Osteocyte (in vitro differentiated cells): ENCODE measurements at regions not wholly inside any gene's neighbourhood (a gene's known extent, or its start where the extent isn't known, plus 50 kb on each side); places are given as distances from the start of the nearest gene placed in this dataset.

ENCODE experiments used
- DNase-seq: peaks from one replicate; pipeline ENCODE4 v3.0.0; 2021; ENCODE audit warnings: mixed read lengths; ENCODE audit not compliant: unreplicated experiment; ENCODE audit errors: extremely low spot score
- H3K27ac Mint-ChIP-seq: one replicate; pipeline ENCODE4 v1.8.0; 2021; ENCODE audit warnings: mild to moderate bottlenecking, mixed read lengths; ENCODE audit not compliant: unreplicated experiment
- H3K27me3 Mint-ChIP-seq: one replicate; pipeline ENCODE4 v1.8.0; 2021; ENCODE audit warnings: mixed read lengths; ENCODE audit not compliant: unreplicated experiment
- H3K36me3 Mint-ChIP-seq: one replicate; pipeline ENCODE4 v1.8.0; 2021; ENCODE audit warnings: mixed read lengths; ENCODE audit not compliant: unreplicated experiment
- H3K4me1 Mint-ChIP-seq: one replicate; pipeline ENCODE4 v1.8.0; 2021; ENCODE audit warnings: mixed read lengths; ENCODE audit not compliant: unreplicated experiment
- H3K4me3 Mint-ChIP-seq: one replicate; pipeline ENCODE4 v1.8.0; 2021; ENCODE audit warnings: mild to moderate bottlenecking, moderate library complexity, mixed read lengths; ENCODE audit not compliant: unreplicated experiment
- H3K9me3 Mint-ChIP-seq: one replicate; pipeline ENCODE4 v1.8.0; 2021; ENCODE audit warnings: mixed read lengths; ENCODE audit not compliant: unreplicated experiment
- CTCF ChIP-seq: fragments of 200-600 bp; sonication (generic); IDR thresholded peaks from 2 replicates; pipeline ENCODE4 v1.5.0; 2021; ENCODE audit warnings: antibody characterized with exemption, mild to moderate bottlenecking, moderate library complexity

- H3K9me3 Mint-ChIP-seq, result peaks cover 32% of the 10 kb centered on the region
- no peak for DNase-seq
- no peaks in the 10 kb centered on the region for H3K27me3 Mint-ChIP-seq
These were observed 506.5 kb upstream of the MGMT start for GRCh38 chr10:128960517-128960916.

GRCh38 chr10:128962182-128962581 lies 504.9 kb upstream of the MGMT start:
- Mint-ChIP-seq H3K36me3 (no peaks in the 10 kb centered on the region), H3K4me1 (no peaks in the 10 kb centered on the region), H3K27me3 (no peaks in the 10 kb centered on the region), H3K27ac (no peak overlapping the region), H3K4me3 (no peak overlapping the region), H3K9me3 (peaks cover 31% of the 10 kb centered on the region)
- no peak for DNase-seq
- no peak for TF ChIP-seq CTCF

More at GRCh38 chr10:128960517-128960916, 506.5 kb upstream of the MGMT start:
- H3K4me3 Mint-ChIP-seq, result no peak overlapping the region
- TF ChIP-seq CTCF, result no peak
- no peaks in the 10 kb centered on the region for H3K4me1 Mint-ChIP-seq
- H3K36me3 Mint-ChIP-seq, result no peaks in the 10 kb centered on the region
- H3K27ac Mint-ChIP-seq, result no peak overlapping the region

GRCh38 chr10:128963211-128964099 lies 503.6 kb upstream of the MGMT start:
- H3K4me3 Mint-ChIP-seq, result no peak overlapping the region
- no peaks in the 10 kb centered on the region for H3K4me1 Mint-ChIP-seq
- no peak for DNase-seq
- H3K27ac Mint-ChIP-seq, result no peak overlapping the region
- H3K9me3 Mint-ChIP-seq, result peaks cover 32% of the 10 kb centered on the region
- no peaks in the 10 kb centered on the region for H3K36me3 Mint-ChIP-seq
- H3K27me3 Mint-ChIP-seq, result no peaks in the 10 kb centered on the region
- TF ChIP-seq CTCF, result no peak

- Mint-ChIP-seq H3K9me3 (peaks cover 28% of the 10 kb centered on the region), H3K36me3 (no peaks in the 10 kb centered on the region), H3K27me3 (no peaks in the 10 kb centered on the region), H3K4me1 (no peaks in the 10 kb centered on the region), H3K4me3 (no peak overlapping the region), H3K27ac (no peak overlapping the region)
- DNase-seq, result no peak
- no peak for TF ChIP-seq CTCF
These were observed 503.0 kb upstream of the MGMT start for GRCh38 chr10:128964100-128964403.

- Mint-ChIP-seq H3K4me1 (no peaks in the 10 kb centered on the region), H3K9me3 (peaks cover 31% of the 10 kb centered on the region), H3K4me3 (no peak overlapping the region), H3K27ac (no peak overlapping the region), H3K36me3 (no peaks in the 10 kb centered on the region), H3K27me3 (no peaks in the 10 kb centered on the region)
- TF ChIP-seq CTCF, result no peak
- no peak for DNase-seq
These were observed 498.9 kb upstream of the MGMT start for GRCh38 chr10:128967980-128968756.
